Erythroblast (primary cell): ENCODE measurements at regions not wholly inside any gene's neighbourhood (a gene's known extent, or its start where the extent isn't known, plus 50 kb on each side); places are given as distances from the start of the nearest gene placed in this dataset.

ENCODE experiments used
- GATA1 ChIP-seq: IDR thresholded peaks from 2 replicates; pipeline ENCODE4 v1.6.1; 2011; ENCODE audit warnings: low read depth, mild to moderate bottlenecking, control low read depth, low read length, moderate library complexity
- POLR2A ChIP-seq: IDR thresholded peaks from 2 replicates; pipeline ENCODE4 v1.6.1; 2011; ENCODE audit warnings: mild to moderate bottlenecking, low read length

DNA sequence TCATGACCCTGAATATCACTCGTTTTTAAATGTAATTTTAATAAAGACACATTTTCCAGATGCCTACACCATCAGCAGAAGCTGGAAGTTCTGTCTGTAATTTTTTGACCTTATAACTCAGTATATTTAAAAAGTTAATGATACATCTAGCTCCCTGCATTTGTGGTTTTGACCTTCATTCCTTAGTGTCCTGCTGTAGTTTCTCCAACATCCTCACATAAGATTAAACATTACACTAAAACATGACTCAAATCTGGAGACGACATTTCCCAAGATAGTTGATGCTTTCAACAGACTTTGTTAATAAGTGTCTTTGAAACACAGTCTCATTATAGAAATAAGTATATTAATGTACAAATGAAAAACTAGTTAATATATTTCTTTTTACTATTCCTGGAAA, 363.1 kb downstream of the POM121L12 start:
- TF ChIP-seq POLR2A (no peak), GATA1 (no peak)
